ENCODE measurements at regions not wholly inside any gene's neighbourhood (a gene's known extent, or its start where the extent isn't known, plus 50 kb on each side); places are given as distances from the start of the nearest gene placed in this dataset.

DNA sequence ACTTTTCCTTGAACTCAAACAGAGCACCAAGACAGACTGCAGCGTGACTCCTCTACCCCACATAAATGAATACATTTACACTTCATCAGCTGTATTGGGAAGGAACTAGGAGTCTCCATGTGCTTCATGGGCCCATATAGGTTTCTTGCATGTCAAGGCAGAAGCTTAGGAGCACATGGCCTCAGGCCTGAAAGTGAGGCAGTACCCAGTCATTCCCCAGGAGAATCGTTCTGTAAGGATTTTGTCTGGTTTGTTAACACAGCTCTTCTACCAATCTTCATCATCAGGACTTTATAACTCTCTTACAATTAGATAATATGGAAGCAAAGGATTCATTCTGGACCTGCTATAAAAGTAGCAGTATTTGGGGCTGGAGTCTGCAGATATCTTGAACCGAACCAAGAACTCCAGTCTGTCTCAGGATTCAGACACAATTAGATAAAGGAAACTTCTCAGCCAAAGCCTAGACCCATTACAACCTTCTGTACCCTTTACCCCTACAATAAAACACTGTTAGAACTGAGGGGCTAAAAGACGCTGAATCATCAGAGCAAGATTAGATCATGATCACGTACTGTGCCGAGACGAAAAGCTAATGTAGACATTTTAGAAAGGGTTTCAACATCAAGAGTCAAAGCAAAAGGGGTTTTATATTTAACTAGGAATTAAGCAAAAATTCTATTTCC is 385.5 kb upstream of the SLC30A5 start:
- DNase-seq: no peak
- no peak overlapping the region for H3K27ac ChIP-seq (ENCODE audit: low read depth, low read length)
- TF ChIP-seq, protein P1, sequence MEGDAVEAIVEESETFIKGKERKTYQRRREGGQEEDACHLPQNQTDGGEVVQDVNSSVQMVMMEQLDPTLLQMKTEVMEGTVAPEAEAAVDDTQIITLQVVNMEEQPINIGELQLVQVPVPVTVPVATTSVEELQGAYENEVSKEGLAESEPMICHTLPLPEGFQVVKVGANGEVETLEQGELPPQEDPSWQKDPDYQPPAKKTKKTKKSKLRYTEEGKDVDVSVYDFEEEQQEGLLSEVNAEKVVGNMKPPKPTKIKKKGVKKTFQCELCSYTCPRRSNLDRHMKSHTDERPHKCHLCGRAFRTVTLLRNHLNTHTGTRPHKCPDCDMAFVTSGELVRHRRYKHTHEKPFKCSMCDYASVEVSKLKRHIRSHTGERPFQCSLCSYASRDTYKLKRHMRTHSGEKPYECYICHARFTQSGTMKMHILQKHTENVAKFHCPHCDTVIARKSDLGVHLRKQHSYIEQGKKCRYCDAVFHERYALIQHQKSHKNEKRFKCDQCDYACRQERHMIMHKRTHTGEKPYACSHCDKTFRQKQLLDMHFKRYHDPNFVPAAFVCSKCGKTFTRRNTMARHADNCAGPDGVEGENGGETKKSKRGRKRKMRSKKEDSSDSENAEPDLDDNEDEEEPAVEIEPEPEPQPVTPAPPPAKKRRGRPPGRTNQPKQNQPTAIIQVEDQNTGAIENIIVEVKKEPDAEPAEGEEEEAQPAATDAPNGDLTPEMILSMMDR (conservative IDR thresholded peaks at IDR 0.05): no peak
- H3K27ac Mint-ChIP-seq: no peak overlapping the region
- H3K36me3 Mint-ChIP-seq (ENCODE audit: low read depth): no peaks in the 10 kb centered on the region
- no peaks in the 10 kb centered on the region for H3K9me3 Mint-ChIP-seq
- H3K4me3 ChIP-seq (ENCODE audit: low read length): no peak overlapping the region
- no peaks in the 10 kb centered on the region for H3K36me3 ChIP-seq (ENCODE audit: control insufficient read depth, insufficient read depth, low read length)
- no peak overlapping the region for H3K4me3 Mint-ChIP-seq
- no peaks in the 10 kb centered on the region for H3K4me1 ChIP-seq (ENCODE audit: control insufficient read depth, insufficient read depth, low read length)
- no peaks in the 10 kb centered on the region for H3K4me1 Mint-ChIP-seq
- no peaks in the 10 kb centered on the region for H3K27me3 ChIP-seq (ENCODE audit: control insufficient read depth, insufficient read depth, low read length, poor library complexity, severe bottlenecking)
- no peaks in the 10 kb centered on the region for H3K9me3 ChIP-seq (ENCODE audit: control insufficient read depth, low read length)
- no peaks in the 10 kb centered on the region for H3K27me3 Mint-ChIP-seq (ENCODE audit: insufficient read depth)
- H3K9ac ChIP-seq (ENCODE audit: extremely low read depth, low read length, poor library complexity, severe bottlenecking): no peak overlapping the region
- 91% methylated on average over 6 to 7 of the region's 7 CpGs for WGBS, 2 experiments (ENCODE audit: insufficient coverage in 1 of 2, insufficient read length in 1 of 2)

DNA sequence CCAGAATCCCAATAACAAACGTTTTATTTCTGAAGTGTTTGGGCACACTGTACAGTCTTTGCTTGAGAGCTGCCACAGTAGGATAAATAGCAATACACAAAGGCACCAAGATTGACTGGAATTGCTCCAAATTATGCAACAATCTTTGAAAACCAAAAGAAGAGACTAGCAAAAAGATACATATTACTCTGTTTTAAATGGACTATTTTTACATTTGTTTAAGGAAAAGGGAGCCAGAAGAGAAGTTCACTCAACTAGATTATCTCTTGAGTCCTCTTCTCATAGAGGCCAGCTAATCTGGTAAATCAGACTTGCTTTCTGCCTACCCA is 385.0 kb upstream of the SLC30A5 start:
- TF ChIP-seq, protein P1 (conservative IDR thresholded peaks at IDR 0.05): no peak
- no peak for DNase-seq

DNA sequence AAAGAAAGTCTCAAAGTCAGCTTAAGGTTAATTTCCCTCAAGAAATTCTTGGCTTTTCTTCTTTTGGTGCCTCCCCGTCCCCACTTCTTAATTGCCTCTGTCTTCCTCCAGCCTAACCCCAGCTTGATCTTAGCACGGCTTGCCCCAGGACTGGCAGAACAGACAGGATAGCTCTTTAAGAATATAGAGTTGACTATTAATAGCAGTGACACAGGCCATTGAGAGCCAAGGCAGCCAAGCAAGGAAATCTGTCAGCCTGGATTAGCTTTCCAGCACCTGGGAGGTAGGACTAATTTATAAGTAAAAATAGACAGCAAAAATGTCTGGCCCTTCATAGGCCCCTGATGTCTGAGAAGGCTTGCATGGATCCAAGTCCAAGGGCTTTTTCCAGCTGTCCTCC is 384.6 kb upstream of the SLC30A5 start:
- Histone ChIP-seq H3K36me3 (ENCODE audit: control insufficient read depth, insufficient read depth, low read length) (no peaks in the 10 kb centered on the region), H3K9me3 (ENCODE audit: control insufficient read depth, low read length) (no peaks in the 10 kb centered on the region), H3K27ac (ENCODE audit: low read depth, low read length) (no peak overlapping the region), H3K27me3 (ENCODE audit: control insufficient read depth, insufficient read depth, low read length, poor library complexity, severe bottlenecking) (no peaks in the 10 kb centered on the region), H3K4me1 (ENCODE audit: control insufficient read depth, insufficient read depth, low read length) (no peaks in the 10 kb centered on the region), H3K4me3 (ENCODE audit: low read length) (no peak overlapping the region), H3K9ac (ENCODE audit: extremely low read depth, low read length, poor library complexity, severe bottlenecking) (no peak overlapping the region)
- no peaks in the 10 kb centered on the region for H3K4me1 Mint-ChIP-seq
- 93 to 100% methylated on average over 1 to 2 of the region's 2 CpGs for WGBS, 2 experiments (ENCODE audit: insufficient coverage in 1 of 2, insufficient read length in 1 of 2)
- no peaks in the 10 kb centered on the region for H3K9me3 Mint-ChIP-seq
- H3K27me3 Mint-ChIP-seq (ENCODE audit: insufficient read depth): no peaks in the 10 kb centered on the region
- TF ChIP-seq, protein P1 (conservative IDR thresholded peaks at IDR 0.05): no peak
- H3K27ac Mint-ChIP-seq: no peak overlapping the region
- no peak overlapping the region for H3K4me3 Mint-ChIP-seq
- DNase-seq: no peak
- H3K36me3 Mint-ChIP-seq (ENCODE audit: low read depth): no peaks in the 10 kb centered on the region

More for the DNA sequence above, 385.0 kb upstream of the SLC30A5 start:
- no peaks in the 10 kb centered on the region for H3K9me3 Mint-ChIP-seq
- Histone ChIP-seq H3K27ac (ENCODE audit: low read depth, low read length) (no peak overlapping the region), H3K9ac (ENCODE audit: extremely low read depth, low read length, poor library complexity, severe bottlenecking) (no peak overlapping the region), H3K4me1 (ENCODE audit: control insufficient read depth, insufficient read depth, low read length) (no peaks in the 10 kb centered on the region), H3K36me3 (ENCODE audit: control insufficient read depth, insufficient read depth, low read length) (no peaks in the 10 kb centered on the region), H3K4me3 (ENCODE audit: low read length) (no peak overlapping the region), H3K9me3 (ENCODE audit: control insufficient read depth, low read length) (no peaks in the 10 kb centered on the region), H3K27me3 (ENCODE audit: control insufficient read depth, insufficient read depth, low read length, poor library complexity, severe bottlenecking) (no peaks in the 10 kb centered on the region)
- no peaks in the 10 kb centered on the region for H3K36me3 Mint-ChIP-seq (ENCODE audit: low read depth)
- H3K27me3 Mint-ChIP-seq (ENCODE audit: insufficient read depth): no peaks in the 10 kb centered on the region
- no peak overlapping the region for H3K4me3 Mint-ChIP-seq
- H3K27ac Mint-ChIP-seq: no peak overlapping the region
- 76 to 86% methylated on average over 1 of the region's 1 CpG for WGBS, 2 experiments (ENCODE audit: insufficient coverage in 1 of 2, insufficient read length in 1 of 2)
- no peaks in the 10 kb centered on the region for H3K4me1 Mint-ChIP-seq
